ENCODE measurements at regions not wholly inside any gene's neighbourhood (a gene's known extent, or its start where the extent isn't known, plus 50 kb on each side); places are given as distances from the start of the nearest gene placed in this dataset.

DNA sequence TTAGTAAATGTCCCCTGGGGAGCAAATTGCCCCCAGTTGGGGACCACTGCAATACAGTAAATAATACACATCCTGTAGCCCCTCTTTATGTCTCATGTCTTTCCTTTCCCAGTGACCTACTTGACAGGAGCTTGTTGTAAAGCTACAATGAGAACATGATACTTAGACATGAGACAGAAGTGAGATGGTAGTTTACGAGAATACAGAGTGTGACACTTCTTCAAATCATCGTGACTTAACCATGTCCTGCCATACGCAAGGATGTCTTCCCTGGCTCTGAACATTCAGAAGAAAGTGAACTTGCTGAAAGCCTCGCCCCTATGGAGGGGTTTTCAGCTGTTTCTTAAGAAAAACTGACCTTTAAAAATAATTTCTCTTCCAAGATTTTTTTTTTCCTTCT, 101.0 kb upstream of the SPACA1 start:
- no peaks in the 10 kb centered on the region for H3K27me3 ChIP-seq (ENCODE audit: control insufficient read depth, insufficient read depth, low read length)
- no peaks in the 10 kb centered on the region for H4K20me1 ChIP-seq (ENCODE audit: control insufficient read depth, extremely low read depth, insufficient read depth, low read length)
- H3K27ac ChIP-seq (ENCODE audit: insufficient read depth, low read length), result no peak overlapping the region

DNA sequence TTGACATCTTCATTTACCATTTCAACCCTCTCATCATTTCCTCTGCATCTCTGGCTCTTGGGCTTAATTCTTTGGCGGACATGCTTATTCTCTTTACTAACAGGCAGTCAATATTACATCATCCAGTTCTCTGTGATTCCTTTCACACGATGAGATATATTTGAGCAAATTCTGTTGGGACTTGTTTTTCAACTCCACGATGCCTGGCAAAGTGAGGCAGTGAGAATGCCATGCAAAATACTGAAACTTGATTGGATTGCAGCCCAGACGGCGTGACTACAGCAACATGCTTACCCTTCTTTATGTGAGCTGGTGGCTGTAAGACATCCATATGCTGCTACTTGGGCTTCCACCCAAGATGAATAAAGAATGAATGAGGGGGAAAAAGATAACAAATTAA, 101.7 kb upstream of the SPACA1 start:
- Histone ChIP-seq H3K27ac (ENCODE audit: insufficient read depth, low read length) (no peak overlapping the region), H3K4me3 (replicated peaks in 1 of 4; ENCODE audit: control extremely low read depth in 1 of 4, insufficient read depth in 1 of 4, low read depth in 3 of 4, low read length in 4 of 4) (no peak overlapping the region), H3K36me3 (ENCODE audit: control insufficient read depth, insufficient read depth, low read length) (no peaks in the 10 kb centered on the region), H3K9me3 (ENCODE audit: control insufficient read depth, insufficient read depth, low read depth, low read length) (no peaks in the 10 kb centered on the region), H4K20me1 (ENCODE audit: control insufficient read depth, extremely low read depth, insufficient read depth, low read length) (no peaks in the 10 kb centered on the region), H3K9ac (ENCODE audit: insufficient read depth, low read length) (no peak overlapping the region), H3K79me2 (ENCODE audit: control insufficient read depth, insufficient read depth, low read length) (no peaks in the 10 kb centered on the region), H2AFZ (ENCODE audit: low read length) (no peak overlapping the region), H3K4me1 (ENCODE audit: control insufficient read depth, extremely low read depth, insufficient read depth, low read length) (no peaks in the 10 kb centered on the region), H3K27me3 (ENCODE audit: control insufficient read depth, insufficient read depth, low read length) (no peaks in the 10 kb centered on the region), H3K4me2 (ENCODE audit: extremely low read depth, insufficient read depth, low read length) (no peak overlapping the region)
- peak; percentile 11 to 41 for DNase-seq (ENCODE audit: low read depth in 2 of 2)
- no peak for TF ChIP-seq EZH2 (IDR thresholded peaks at IDR 0.05; ENCODE audit: low read length, missing control alignments)
- TF ChIP-seq, protein P1, sequence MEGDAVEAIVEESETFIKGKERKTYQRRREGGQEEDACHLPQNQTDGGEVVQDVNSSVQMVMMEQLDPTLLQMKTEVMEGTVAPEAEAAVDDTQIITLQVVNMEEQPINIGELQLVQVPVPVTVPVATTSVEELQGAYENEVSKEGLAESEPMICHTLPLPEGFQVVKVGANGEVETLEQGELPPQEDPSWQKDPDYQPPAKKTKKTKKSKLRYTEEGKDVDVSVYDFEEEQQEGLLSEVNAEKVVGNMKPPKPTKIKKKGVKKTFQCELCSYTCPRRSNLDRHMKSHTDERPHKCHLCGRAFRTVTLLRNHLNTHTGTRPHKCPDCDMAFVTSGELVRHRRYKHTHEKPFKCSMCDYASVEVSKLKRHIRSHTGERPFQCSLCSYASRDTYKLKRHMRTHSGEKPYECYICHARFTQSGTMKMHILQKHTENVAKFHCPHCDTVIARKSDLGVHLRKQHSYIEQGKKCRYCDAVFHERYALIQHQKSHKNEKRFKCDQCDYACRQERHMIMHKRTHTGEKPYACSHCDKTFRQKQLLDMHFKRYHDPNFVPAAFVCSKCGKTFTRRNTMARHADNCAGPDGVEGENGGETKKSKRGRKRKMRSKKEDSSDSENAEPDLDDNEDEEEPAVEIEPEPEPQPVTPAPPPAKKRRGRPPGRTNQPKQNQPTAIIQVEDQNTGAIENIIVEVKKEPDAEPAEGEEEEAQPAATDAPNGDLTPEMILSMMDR (conservative IDR thresholded peaks at IDR 0.05 in 1 of 2, IDR thresholded peaks at IDR 0.05 in 1 of 2; ENCODE audit: low read depth in 1 of 2, low read length in 2 of 2), result no peak

More for the DNA sequence above, 101.0 kb upstream of the SPACA1 start:
- Histone ChIP-seq H3K79me2 (ENCODE audit: control insufficient read depth, insufficient read depth, low read length) (no peaks in the 10 kb centered on the region), H3K4me3 (replicated peaks in 1 of 4; ENCODE audit: control extremely low read depth in 1 of 4, insufficient read depth in 1 of 4, low read depth in 3 of 4, low read length in 4 of 4) (no peak overlapping the region), H3K9me3 (ENCODE audit: control insufficient read depth, insufficient read depth, low read depth, low read length) (no peaks in the 10 kb centered on the region), H3K4me2 (ENCODE audit: extremely low read depth, insufficient read depth, low read length) (no peak overlapping the region), H2AFZ (ENCODE audit: low read length) (no peak overlapping the region), H3K9ac (ENCODE audit: insufficient read depth, low read length) (no peak overlapping the region), H3K4me1 (ENCODE audit: control insufficient read depth, extremely low read depth, insufficient read depth, low read length) (no peaks in the 10 kb centered on the region), H3K36me3 (ENCODE audit: control insufficient read depth, insufficient read depth, low read length) (no peaks in the 10 kb centered on the region)
- TF ChIP-seq, protein P1 (conservative IDR thresholded peaks at IDR 0.05 in 1 of 2, IDR thresholded peaks at IDR 0.05 in 1 of 2; ENCODE audit: low read depth in 1 of 2, low read length in 2 of 2), result no peak
- no peak for TF ChIP-seq EZH2 (IDR thresholded peaks at IDR 0.05; ENCODE audit: low read length, missing control alignments)
- DNase-seq (ENCODE audit: low read depth in 2 of 2), result no peak

DNA sequence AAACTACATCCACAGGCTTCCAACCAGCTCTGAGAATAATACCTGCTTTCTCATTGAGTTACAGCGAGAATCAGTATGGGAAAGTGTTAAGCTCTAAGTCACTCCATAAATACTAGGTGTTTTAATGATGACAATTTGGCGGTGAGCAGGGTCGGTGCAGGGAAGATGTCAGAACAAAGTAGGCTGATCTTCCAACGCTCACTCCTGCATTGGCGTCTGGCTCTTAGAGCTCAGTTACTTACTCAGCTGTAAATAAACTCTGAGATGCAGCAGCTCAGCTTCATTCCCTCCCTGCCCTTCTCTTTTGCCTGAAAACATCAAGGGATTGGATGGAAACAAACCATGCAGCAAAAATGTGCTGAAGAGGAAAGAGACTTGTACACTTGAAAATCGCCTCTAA, 102.5 kb upstream of the SPACA1 start:
- no peaks in the 10 kb centered on the region for H3K27me3 ChIP-seq (ENCODE audit: control insufficient read depth, insufficient read depth, low read length)
- no peak overlapping the region for H2AFZ ChIP-seq (ENCODE audit: low read length)
- DNase-seq (ENCODE audit: low read depth in 2 of 2), result peak in 1 of 2 donors; percentile 7
- no peak overlapping the region for H3K9ac ChIP-seq (ENCODE audit: insufficient read depth, low read length)
- H3K36me3 ChIP-seq (ENCODE audit: control insufficient read depth, insufficient read depth, low read length), result no peaks in the 10 kb centered on the region
- H3K4me3 ChIP-seq (replicated peaks in 1 of 4; ENCODE audit: control extremely low read depth in 1 of 4, insufficient read depth in 1 of 4, low read depth in 3 of 4, low read length in 4 of 4), result no peak overlapping the region
- H3K4me1 ChIP-seq (ENCODE audit: control insufficient read depth, extremely low read depth, insufficient read depth, low read length), result no peaks in the 10 kb centered on the region
- H3K27ac ChIP-seq (ENCODE audit: insufficient read depth, low read length), result no peak overlapping the region
- no peaks in the 10 kb centered on the region for H3K79me2 ChIP-seq (ENCODE audit: control insufficient read depth, insufficient read depth, low read length)
- no peaks in the 10 kb centered on the region for H4K20me1 ChIP-seq (ENCODE audit: control insufficient read depth, extremely low read depth, insufficient read depth, low read length)
- TF ChIP-seq EZH2 (IDR thresholded peaks at IDR 0.05; ENCODE audit: low read length, missing control alignments), result no peak
- TF ChIP-seq, protein P1 (conservative IDR thresholded peaks at IDR 0.05 in 1 of 2, IDR thresholded peaks at IDR 0.05 in 1 of 2; ENCODE audit: low read depth in 1 of 2, low read length in 2 of 2), result no peak
- no peaks in the 10 kb centered on the region for H3K9me3 ChIP-seq (ENCODE audit: control insufficient read depth, insufficient read depth, low read depth, low read length)
- H3K4me2 ChIP-seq (ENCODE audit: extremely low read depth, insufficient read depth, low read length), result no peak overlapping the region
